ENCODE measurements at regions not wholly inside any gene's neighbourhood (a gene's known extent, or its start where the extent isn't known, plus 50 kb on each side); places are given as distances from the start of the nearest gene placed in this dataset.

DNA sequence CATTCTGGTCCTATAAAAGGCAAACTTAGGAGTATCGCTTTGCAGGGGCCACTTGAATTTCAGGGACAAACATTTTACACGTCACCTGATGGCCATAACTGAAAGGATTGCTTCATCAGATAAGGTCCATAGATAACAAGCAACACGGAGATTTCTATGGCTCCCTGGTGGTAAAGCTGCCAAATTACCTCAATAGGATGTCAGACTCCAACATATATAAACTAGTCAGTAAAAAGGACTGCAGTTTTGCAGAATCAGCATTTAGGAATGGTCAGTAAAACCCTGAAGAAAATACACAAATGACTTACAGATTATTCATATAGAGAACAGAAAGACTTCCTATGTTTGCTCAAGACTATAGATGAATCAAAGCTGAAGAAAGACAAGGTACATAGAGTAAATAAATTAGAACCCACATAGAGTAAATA lies 66.1 kb upstream of the GRIP1 start (continued):
- TF ChIP-seq, protein P1, sequence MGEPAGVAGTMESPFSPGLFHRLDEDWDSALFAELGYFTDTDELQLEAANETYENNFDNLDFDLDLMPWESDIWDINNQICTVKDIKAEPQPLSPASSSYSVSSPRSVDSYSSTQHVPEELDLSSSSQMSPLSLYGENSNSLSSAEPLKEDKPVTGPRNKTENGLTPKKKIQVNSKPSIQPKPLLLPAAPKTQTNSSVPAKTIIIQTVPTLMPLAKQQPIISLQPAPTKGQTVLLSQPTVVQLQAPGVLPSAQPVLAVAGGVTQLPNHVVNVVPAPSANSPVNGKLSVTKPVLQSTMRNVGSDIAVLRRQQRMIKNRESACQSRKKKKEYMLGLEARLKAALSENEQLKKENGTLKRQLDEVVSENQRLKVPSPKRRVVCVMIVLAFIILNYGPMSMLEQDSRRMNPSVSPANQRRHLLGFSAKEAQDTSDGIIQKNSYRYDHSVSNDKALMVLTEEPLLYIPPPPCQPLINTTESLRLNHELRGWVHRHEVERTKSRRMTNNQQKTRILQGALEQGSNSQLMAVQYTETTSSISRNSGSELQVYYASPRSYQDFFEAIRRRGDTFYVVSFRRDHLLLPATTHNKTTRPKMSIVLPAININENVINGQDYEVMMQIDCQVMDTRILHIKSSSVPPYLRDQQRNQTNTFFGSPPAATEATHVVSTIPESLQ (CRISPR knock-in tag; IDR thresholded peaks at IDR 0.05), result no peak

GRCh38 chr12:66746489-66747201 lies 67.8 kb upstream of the GRIP1 start:
- no peak overlapping the region for H3K27ac Mint-ChIP-seq
- H3K9me3 Mint-ChIP-seq, result no peaks in the 10 kb centered on the region
- no peaks in the 10 kb centered on the region for H3K36me3 Mint-ChIP-seq
- ChIA-PET POLR2A (no interaction called here), CTCF (no interaction called here)
- peak; percentile 60 for ATAC-seq
- no peak overlapping the region for H3K4me3 Mint-ChIP-seq
- peaks cover 14% of the 10 kb centered on the region for H3K4me1 Mint-ChIP-seq
- TF ChIP-seq, protein P2, sequence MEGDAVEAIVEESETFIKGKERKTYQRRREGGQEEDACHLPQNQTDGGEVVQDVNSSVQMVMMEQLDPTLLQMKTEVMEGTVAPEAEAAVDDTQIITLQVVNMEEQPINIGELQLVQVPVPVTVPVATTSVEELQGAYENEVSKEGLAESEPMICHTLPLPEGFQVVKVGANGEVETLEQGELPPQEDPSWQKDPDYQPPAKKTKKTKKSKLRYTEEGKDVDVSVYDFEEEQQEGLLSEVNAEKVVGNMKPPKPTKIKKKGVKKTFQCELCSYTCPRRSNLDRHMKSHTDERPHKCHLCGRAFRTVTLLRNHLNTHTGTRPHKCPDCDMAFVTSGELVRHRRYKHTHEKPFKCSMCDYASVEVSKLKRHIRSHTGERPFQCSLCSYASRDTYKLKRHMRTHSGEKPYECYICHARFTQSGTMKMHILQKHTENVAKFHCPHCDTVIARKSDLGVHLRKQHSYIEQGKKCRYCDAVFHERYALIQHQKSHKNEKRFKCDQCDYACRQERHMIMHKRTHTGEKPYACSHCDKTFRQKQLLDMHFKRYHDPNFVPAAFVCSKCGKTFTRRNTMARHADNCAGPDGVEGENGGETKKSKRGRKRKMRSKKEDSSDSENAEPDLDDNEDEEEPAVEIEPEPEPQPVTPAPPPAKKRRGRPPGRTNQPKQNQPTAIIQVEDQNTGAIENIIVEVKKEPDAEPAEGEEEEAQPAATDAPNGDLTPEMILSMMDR (IDR thresholded peaks at IDR 0.05), result no peak
- TF ChIP-seq SP1 (CRISPR knock-in tag; conservative IDR thresholded peaks at IDR 0.05), result no peak
- no peak for TF ChIP-seq ZNF396 (CRISPR knock-in tag; IDR thresholded peaks at IDR 0.05; ENCODE audit: borderline replicate concordance)
- TF ChIP-seq, protein P3, sequence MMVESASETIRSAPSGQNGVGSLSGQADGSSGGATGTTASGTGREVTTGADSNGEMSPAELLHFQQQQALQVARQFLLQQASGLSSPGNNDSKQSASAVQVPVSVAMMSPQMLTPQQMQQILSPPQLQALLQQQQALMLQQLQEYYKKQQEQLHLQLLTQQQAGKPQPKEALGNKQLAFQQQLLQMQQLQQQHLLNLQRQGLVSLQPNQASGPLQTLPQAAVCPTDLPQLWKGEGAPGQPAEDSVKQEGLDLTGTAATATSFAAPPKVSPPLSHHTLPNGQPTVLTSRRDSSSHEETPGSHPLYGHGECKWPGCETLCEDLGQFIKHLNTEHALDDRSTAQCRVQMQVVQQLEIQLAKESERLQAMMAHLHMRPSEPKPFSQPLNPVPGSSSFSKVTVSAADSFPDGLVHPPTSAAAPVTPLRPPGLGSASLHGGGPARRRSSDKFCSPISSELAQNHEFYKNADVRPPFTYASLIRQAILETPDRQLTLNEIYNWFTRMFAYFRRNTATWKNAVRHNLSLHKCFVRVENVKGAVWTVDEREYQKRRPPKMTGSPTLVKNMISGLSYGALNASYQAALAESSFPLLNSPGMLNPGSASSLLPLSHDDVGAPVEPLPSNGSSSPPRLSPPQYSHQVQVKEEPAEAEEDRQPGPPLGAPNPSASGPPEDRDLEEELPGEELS (CRISPR knock-in tag; IDR thresholded peaks at IDR 0.05), result no peak
- no peak for TF ChIP-seq ZNF423 (CRISPR knock-in tag; IDR thresholded peaks at IDR 0.05)
- no peak for TF ChIP-seq ZMAT4 (CRISPR knock-in tag; IDR thresholded peaks at IDR 0.05)
- no peak for TF ChIP-seq TP53 (CRISPR knock-in tag; IDR thresholded peaks at IDR 0.05)
- TF ChIP-seq ATF1 (CRISPR knock-in tag; IDR thresholded peaks at IDR 0.05), result no peak
- no peak for TF ChIP-seq IRF1 (CRISPR knock-in tag; IDR thresholded peaks at IDR 0.05)
- TF ChIP-seq PRDM15 (CRISPR knock-in tag; IDR thresholded peaks at IDR 0.05), result no peak
- no peaks in the 10 kb centered on the region for H3K27me3 Mint-ChIP-seq (ENCODE audit: low read depth)
- no peak for DNase-seq (ENCODE audit: low spot score)
